ENCODE measurements at regions not wholly inside any gene's neighbourhood (a gene's known extent, or its start where the extent isn't known, plus 50 kb on each side); places are given as distances from the start of the nearest gene placed in this dataset.

- TF ChIP-seq POLR2A (IDR thresholded peaks at IDR 0.05): no peak
- TF ChIP-seq, protein P1, sequence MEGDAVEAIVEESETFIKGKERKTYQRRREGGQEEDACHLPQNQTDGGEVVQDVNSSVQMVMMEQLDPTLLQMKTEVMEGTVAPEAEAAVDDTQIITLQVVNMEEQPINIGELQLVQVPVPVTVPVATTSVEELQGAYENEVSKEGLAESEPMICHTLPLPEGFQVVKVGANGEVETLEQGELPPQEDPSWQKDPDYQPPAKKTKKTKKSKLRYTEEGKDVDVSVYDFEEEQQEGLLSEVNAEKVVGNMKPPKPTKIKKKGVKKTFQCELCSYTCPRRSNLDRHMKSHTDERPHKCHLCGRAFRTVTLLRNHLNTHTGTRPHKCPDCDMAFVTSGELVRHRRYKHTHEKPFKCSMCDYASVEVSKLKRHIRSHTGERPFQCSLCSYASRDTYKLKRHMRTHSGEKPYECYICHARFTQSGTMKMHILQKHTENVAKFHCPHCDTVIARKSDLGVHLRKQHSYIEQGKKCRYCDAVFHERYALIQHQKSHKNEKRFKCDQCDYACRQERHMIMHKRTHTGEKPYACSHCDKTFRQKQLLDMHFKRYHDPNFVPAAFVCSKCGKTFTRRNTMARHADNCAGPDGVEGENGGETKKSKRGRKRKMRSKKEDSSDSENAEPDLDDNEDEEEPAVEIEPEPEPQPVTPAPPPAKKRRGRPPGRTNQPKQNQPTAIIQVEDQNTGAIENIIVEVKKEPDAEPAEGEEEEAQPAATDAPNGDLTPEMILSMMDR (IDR thresholded peaks at IDR 0.05): no peak
- TF ChIP-seq EP300 (IDR thresholded peaks at IDR 0.05): no peak
- no peak for TF ChIP-seq POLR2AphosphoS5 (IDR thresholded peaks at IDR 0.05)
These were observed 906.7 kb upstream of the AUTS2 start for GRCh38 chr7:68691261-68692216.
